ENCODE measurements at regions not wholly inside any gene's neighbourhood (a gene's known extent, or its start where the extent isn't known, plus 50 kb on each side); places are given as distances from the start of the nearest gene placed in this dataset.
"Not testable (repeated sequence)": the region's sequence is repeated elsewhere in the genome, so short reads cannot be mapped to it uniquely, and the experiment has no call there.

DNA sequence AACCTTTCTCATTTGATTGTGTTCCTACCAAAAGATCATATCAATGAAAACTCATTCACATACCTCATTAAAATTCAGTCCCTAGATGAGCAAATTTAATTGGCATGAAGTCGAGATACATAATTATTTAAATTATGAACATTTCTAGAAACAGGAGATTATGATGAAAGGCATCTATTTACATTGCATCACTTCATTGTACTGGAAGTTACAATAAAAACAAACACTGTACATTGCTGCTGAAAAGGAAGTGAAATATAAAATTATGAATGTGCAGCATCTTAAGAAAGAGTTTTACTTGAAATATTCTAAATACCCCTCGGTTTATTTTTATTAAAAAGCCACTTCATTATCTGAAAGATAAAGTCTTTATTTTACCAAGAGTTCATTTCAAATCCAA, 163.4 kb upstream of the ZNF385D start:
- intact Hi-C loops (cut with DNase I): no loop called here
- TF ChIP-seq POLR2A (IDR thresholded peaks at IDR 0.05): no peak
- TF ChIP-seq, protein P1, sequence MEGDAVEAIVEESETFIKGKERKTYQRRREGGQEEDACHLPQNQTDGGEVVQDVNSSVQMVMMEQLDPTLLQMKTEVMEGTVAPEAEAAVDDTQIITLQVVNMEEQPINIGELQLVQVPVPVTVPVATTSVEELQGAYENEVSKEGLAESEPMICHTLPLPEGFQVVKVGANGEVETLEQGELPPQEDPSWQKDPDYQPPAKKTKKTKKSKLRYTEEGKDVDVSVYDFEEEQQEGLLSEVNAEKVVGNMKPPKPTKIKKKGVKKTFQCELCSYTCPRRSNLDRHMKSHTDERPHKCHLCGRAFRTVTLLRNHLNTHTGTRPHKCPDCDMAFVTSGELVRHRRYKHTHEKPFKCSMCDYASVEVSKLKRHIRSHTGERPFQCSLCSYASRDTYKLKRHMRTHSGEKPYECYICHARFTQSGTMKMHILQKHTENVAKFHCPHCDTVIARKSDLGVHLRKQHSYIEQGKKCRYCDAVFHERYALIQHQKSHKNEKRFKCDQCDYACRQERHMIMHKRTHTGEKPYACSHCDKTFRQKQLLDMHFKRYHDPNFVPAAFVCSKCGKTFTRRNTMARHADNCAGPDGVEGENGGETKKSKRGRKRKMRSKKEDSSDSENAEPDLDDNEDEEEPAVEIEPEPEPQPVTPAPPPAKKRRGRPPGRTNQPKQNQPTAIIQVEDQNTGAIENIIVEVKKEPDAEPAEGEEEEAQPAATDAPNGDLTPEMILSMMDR (IDR thresholded peaks at IDR 0.05): no peak
- Histone ChIP-seq H3K4me3 (no peak overlapping the region), H3K27ac (no peak overlapping the region), H3K27me3 (no peaks in the 10 kb centered on the region), H3K4me1 (no peaks in the 10 kb centered on the region), H3K36me3 (replicated peaks in 1 of 2; ENCODE audit: insufficient read depth in 1 of 2, low read depth in 2 of 2) (no peaks in the 10 kb centered on the region), H3K9me3 (no peaks in the 10 kb centered on the region)
- DNase-seq: no peak
- ATAC-seq: no peak
- 48 to 59% methylated on average over 2 of the region's 2 CpGs for whole genome bisulfite sequencing, 2 donors

DNA sequence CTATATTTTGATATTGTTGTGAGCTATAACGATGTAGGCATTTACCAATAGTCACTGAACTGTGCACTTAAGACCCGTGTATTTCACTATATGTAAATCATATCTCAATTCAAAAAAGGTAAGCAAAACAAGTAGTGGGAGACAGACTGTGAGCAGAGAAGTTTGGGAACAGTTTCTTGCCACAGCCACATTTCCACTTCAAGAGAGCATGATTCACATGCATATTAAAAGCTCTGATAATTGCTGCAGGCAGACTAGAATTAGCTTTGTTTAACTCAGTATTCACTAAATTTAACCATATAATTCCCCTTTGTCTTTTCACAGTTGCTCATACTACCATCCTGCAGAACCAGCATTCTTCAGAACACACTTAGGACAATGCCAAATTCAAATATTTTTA, 168.4 kb upstream of the ZNF385D start:
- ATAC-seq (no peak), DNase-seq (no peak)
- H3K36me3 ChIP-seq (replicated peaks in 1 of 2; ENCODE audit: insufficient read depth in 1 of 2, low read depth in 2 of 2): no peaks in the 10 kb centered on the region
- H3K9me3 ChIP-seq: no peaks in the 10 kb centered on the region
- no peak overlapping the region for H3K4me3 ChIP-seq
- WGBS, 2 donors: 50 to 51% methylated on average over 2 of the region's 2 CpGs
- intact Hi-C loops (cut with DNase I): no loop called here
- H3K27ac ChIP-seq: no peak overlapping the region
- H3K27me3 ChIP-seq: no peaks in the 10 kb centered on the region
- no peak for TF ChIP-seq POLR2A (IDR thresholded peaks at IDR 0.05)
- TF ChIP-seq, protein P1 (IDR thresholded peaks at IDR 0.05): no peak
- H3K4me1 ChIP-seq: no peaks in the 10 kb centered on the region

DNA sequence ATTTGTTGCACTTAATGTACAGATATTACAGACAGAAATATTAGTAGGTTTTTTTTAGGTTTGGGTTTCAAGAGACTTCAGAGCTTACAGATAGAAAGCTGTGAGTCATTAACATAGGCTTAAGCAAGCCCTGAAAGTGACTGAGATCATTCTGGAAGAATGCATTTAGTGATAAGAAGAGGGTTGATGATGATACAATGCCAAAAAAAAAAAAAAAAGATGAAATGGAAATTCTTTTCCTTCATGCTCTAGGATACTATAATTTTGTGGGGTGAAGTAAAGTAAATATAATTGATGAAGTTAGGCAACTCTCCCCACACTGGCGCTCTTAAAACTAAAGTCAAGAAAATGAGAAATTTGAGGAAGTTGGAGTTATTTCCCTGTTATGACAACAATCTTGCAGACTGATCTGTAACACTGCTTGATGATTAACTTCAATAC, 169.4 kb upstream of the ZNF385D start:
- WGBS, 2 donors: 79 to 88% methylated on average over 1 of the region's 1 CpG
- Histone ChIP-seq H3K27ac (no peak overlapping the region), H3K36me3 (replicated peaks in 1 of 2; ENCODE audit: insufficient read depth in 1 of 2, low read depth in 2 of 2) (no peaks in the 10 kb centered on the region), H3K4me3 (no peak overlapping the region), H3K27me3 (no peaks in the 10 kb centered on the region), H3K4me1 (no peaks in the 10 kb centered on the region), H3K9me3 (no peaks in the 10 kb centered on the region)
- no peak for DNase-seq
- TF ChIP-seq, protein P1 (IDR thresholded peaks at IDR 0.05): no peak
- no peak for TF ChIP-seq POLR2A (IDR thresholded peaks at IDR 0.05)
- intact Hi-C loops (cut with DNase I): no loop called here
- ATAC-seq: no peak

DNA sequence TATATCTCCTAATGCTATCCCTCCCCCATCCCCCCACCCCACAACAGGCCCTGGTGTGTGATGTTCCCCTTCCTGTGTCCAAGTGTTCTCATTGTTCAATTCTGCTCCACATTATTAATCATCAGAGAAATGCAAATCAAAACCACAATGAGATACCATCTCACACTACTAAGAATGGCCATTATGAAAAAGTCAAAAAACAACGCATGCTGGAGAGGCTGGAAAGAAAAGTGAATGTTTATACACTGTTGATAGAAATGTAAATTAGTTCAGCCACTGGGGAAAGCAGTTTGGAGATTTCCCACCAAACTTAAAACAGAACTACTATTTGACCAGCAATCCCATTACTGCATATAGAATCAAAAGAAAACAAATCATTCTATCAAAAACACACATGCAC, 172.1 kb upstream of the ZNF385D start:
- H3K9me3 ChIP-seq; H3K36me3 ChIP-seq (replicated peaks in 1 of 2; ENCODE audit: insufficient read depth in 1 of 2, low read depth in 2 of 2); H3K27ac ChIP-seq; H3K4me3 ChIP-seq; ATAC-seq; H3K27me3 ChIP-seq; intact Hi-C loops (cut with DNase I); H3K4me1 ChIP-seq; DNase-seq: not testable (repeated sequence)
- WGBS, 2 donors: 70 to 85% methylated on average over 1 of the region's 1 CpG

DNA sequence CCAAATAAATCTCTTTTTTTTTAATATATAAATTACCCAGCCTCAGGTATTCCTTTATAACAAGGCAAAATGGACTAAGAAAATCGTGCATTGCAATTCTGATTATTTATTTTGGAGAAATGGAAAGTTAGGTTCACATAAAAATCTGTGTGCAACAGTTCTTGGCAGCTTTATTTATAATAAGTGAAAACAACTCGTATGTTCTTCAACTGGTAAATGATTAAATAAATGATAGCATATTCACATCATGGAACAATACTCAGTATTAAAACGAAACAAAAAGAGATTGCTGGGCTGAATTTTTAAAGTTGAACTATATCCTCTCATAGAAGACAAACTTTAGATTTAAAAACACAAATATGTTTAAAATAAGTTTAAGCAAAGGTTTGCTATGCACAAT, 176.3 kb upstream of the ZNF385D start:
- H3K27me3 ChIP-seq: no peaks in the 10 kb centered on the region
- no peak overlapping the region for H3K27ac ChIP-seq
- intact Hi-C loops (cut with DNase I): no loop called here
- no peaks in the 10 kb centered on the region for H3K36me3 ChIP-seq (replicated peaks in 1 of 2; ENCODE audit: insufficient read depth in 1 of 2, low read depth in 2 of 2)
- WGBS, 2 donors: 13 to 14% methylated on average over 3 of the region's 3 CpGs
- H3K4me3 ChIP-seq: no peak overlapping the region
- TF ChIP-seq, protein P1 (IDR thresholded peaks at IDR 0.05): no peak
- TF ChIP-seq POLR2A (IDR thresholded peaks at IDR 0.05): no peak
- no peaks in the 10 kb centered on the region for H3K9me3 ChIP-seq
- no peaks in the 10 kb centered on the region for H3K4me1 ChIP-seq
- DNase-seq (no peak), ATAC-seq (no peak)
